Neuronal stem cell (in vitro differentiated cells): ENCODE measurements at regions not wholly inside any gene's neighbourhood (a gene's known extent, or its start where the extent isn't known, plus 50 kb on each side); places are given as distances from the start of the nearest gene placed in this dataset.

Experiments
- DNase-seq: peaks from one replicate; pipeline ENCODE4 v3.0.0-alpha.2; 2013; ENCODE audit warnings: low spot score
- H2AFZ ChIP-seq: one replicate; pipeline ENCODE4 v1.6.1; 2013; ENCODE audit warnings: mild to moderate bottlenecking, low read length, inconsistent platforms
- H2AK5ac ChIP-seq: 2 replicates; pipeline ENCODE4 v1.6.1; 2013; ENCODE audit warnings: low read depth, mild to moderate bottlenecking, inconsistent platforms, low read length, moderate library complexity, mixed read lengths
- H2BK120ac ChIP-seq: 2 replicates; pipeline ENCODE4 v1.6.1; 2013; ENCODE audit warnings: low read depth, mild to moderate bottlenecking, inconsistent platforms, low read length, moderate library complexity, mixed read lengths
- H2BK12ac ChIP-seq: one replicate; pipeline ENCODE4 v1.6.1; 2013; ENCODE audit warnings: low read length, inconsistent platforms
- H2BK15ac ChIP-seq: 2 replicates; pipeline ENCODE4 v1.6.1; 2013; ENCODE audit warnings: mild to moderate bottlenecking, low read length, inconsistent platforms, mixed read lengths
- H2BK5ac ChIP-seq: one replicate; pipeline ENCODE4 v1.6.1; 2013; ENCODE audit warnings: inconsistent platforms, mild to moderate bottlenecking, low read length, moderate library complexity
- H3K14ac ChIP-seq: one replicate; pipeline ENCODE4 v1.6.1; 2013; ENCODE audit warnings: low read length, inconsistent platforms
- H3K18ac ChIP-seq: 2 replicates; pipeline ENCODE4 v1.6.1; 2013; ENCODE audit warnings: low read length, inconsistent platforms
- H3K23ac ChIP-seq: 2 replicates; pipeline ENCODE4 v1.6.1; 2013; ENCODE audit warnings: low read depth, mild to moderate bottlenecking, mixed read lengths, low read length, inconsistent platforms; ENCODE audit not compliant: poor library complexity
- H3K27ac ChIP-seq: replicated peaks from 3 replicates; pipeline ENCODE4 v1.5.1; 2013; ENCODE audit warnings: low read length, inconsistent platforms
- H3K27me3 ChIP-seq, 3 experiments: 2 replicates each; pipeline ENCODE4 v1.6.1; 2013; ENCODE audit warnings: low read length in 3 of 3, mild to moderate bottlenecking in 2 of 3, inconsistent platforms in 1 of 3, low read depth in 1 of 3, mixed read lengths in 1 of 3, moderate library complexity in 1 of 3; ENCODE audit not compliant: control insufficient read depth in 3 of 3, insufficient read depth in 3 of 3
- H3K36me3 ChIP-seq, 2 donors: replicated peaks in 1 of 2; 2 replicates each; pipeline ENCODE4 v1.6.1; 2013; ENCODE audit warnings: low read length in 2 of 2; ENCODE audit not compliant: control insufficient read depth in 2 of 2, insufficient read depth in 2 of 2
- H3K4ac ChIP-seq: 2 replicates; pipeline ENCODE4 v1.6.1; 2013; ENCODE audit warnings: inconsistent platforms, mild to moderate bottlenecking, low read length, moderate library complexity
- H3K4me1 ChIP-seq, 2 donors: 1 replicate in 1 of 2; 2 replicates in 1 of 2; pipeline ENCODE4 v1.6.1; 2013; ENCODE audit warnings: low read length in 2 of 2, low read depth in 1 of 2; ENCODE audit not compliant: control insufficient read depth in 2 of 2, insufficient read depth in 1 of 2
- H3K4me2 ChIP-seq: one replicate; pipeline ENCODE4 v1.6.1; 2013; ENCODE audit warnings: mild to moderate bottlenecking, low read length, inconsistent platforms; ENCODE audit not compliant: insufficient read depth, poor library complexity, severe bottlenecking
- H3K4me3 ChIP-seq, 2 donors: 2 replicates each; pipeline ENCODE4 v1.5.1; 2013; ENCODE audit warnings: low read length in 2 of 2, mild to moderate bottlenecking in 2 of 2, inconsistent platforms in 1 of 2, moderate library complexity in 1 of 2
- H3K79me1 ChIP-seq: one replicate; pipeline ENCODE4 v1.6.1; 2013; ENCODE audit warnings: low read depth, mild to moderate bottlenecking, inconsistent platforms, low read length, moderate library complexity
- H3K9ac ChIP-seq: one replicate; pipeline ENCODE4 v1.6.1; 2013; ENCODE audit warnings: mild to moderate bottlenecking, low read depth, low read length, inconsistent platforms; ENCODE audit not compliant: poor library complexity
- H3K9me3 ChIP-seq, 2 donors: replicated peaks in 1 of 2; 2 replicates each; pipeline versions ENCODE3 to v1.6.1; 2013; ENCODE audit warnings: low read length in 2 of 2, mild to moderate bottlenecking in 2 of 2, inconsistent platforms in 1 of 2, low read depth in 1 of 2, mixed read lengths in 1 of 2, moderate library complexity in 1 of 2; ENCODE audit not compliant: control insufficient read depth in 2 of 2, insufficient read depth in 1 of 2
- H4K8ac ChIP-seq: one replicate; pipeline ENCODE4 v1.6.1; 2013; ENCODE audit warnings: low read depth, mild to moderate bottlenecking, inconsistent platforms, low read length, moderate library complexity
- H4K91ac ChIP-seq: one replicate; pipeline ENCODE4 v1.6.1; 2013; ENCODE audit warnings: low read length, low read depth, mild to moderate bottlenecking, inconsistent platforms; ENCODE audit not compliant: poor library complexity
- WGBS, 2 donors: extraction: QIAGEN DNeasy Blood & Tissue Kit; methylation state at CpG; one replicate each; pipeline ENCODE4 v1.1.7; 2013; ENCODE audit warnings: missing lambda C conversion rate in 2 of 2, mixed read lengths in 1 of 2; ENCODE audit not compliant: insufficient read length in 2 of 2, insufficient replicate concordance in 1 of 2; ENCODE audit errors: extremely low coverage in 2 of 2; 5-methylcytosine and 5-hydroxymethylcytosine counted together

DNA sequence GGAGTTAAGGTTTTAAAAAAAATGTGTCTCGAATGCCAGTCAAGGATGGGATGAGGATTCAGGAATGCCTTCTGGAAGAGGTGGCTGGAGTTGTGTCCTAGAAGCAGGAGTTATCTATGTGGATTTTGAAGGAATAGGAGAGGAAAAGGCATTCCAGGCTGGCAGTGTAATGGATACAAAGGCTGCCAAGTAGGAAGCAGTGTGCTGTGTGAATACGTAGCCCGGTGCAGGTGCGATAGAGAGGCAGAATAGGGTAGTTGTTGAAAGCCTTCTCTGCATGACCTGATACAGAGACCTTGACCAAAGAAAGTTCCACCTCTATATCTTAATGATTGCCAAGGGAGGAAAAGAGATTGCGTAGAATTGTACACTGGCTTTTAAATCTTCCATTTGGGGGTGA lies 128.1 kb upstream of the ITGB1 start:
- Histone ChIP-seq H2BK15ac (no peak overlapping the region), H4K8ac (no peak overlapping the region), H2BK12ac (no peak overlapping the region), H2BK120ac (no peak overlapping the region), H3K18ac (no peak overlapping the region), H3K4ac (no peak overlapping the region), H3K4me2 (no peak overlapping the region), H3K79me1 (no peaks in the 10 kb centered on the region), H3K14ac (no peak overlapping the region), H3K36me3 (no peaks in the 10 kb centered on the region), H2AFZ (no peak overlapping the region), H3K27me3 (peaks cover 0 to 4% (median 0%) of the 10 kb centered on the region in 3 experiments), H4K91ac (no peak overlapping the region), H3K4me1 (peaks cover 0 to 3% of the 10 kb centered on the region in 2 donors), H3K23ac (no peak overlapping the region), H3K27ac (no peak overlapping the region), H2AK5ac (no peak overlapping the region), H3K4me3 (no peak overlapping the region), H3K9ac (no peak overlapping the region), H3K9me3 (no peaks in the 10 kb centered on the region), H2BK5ac (no peak overlapping the region)
- no peak for DNase-seq
- WGBS, 2 donors = no CpG with 5 or more reads among the region's 5 CpGs

DNA sequence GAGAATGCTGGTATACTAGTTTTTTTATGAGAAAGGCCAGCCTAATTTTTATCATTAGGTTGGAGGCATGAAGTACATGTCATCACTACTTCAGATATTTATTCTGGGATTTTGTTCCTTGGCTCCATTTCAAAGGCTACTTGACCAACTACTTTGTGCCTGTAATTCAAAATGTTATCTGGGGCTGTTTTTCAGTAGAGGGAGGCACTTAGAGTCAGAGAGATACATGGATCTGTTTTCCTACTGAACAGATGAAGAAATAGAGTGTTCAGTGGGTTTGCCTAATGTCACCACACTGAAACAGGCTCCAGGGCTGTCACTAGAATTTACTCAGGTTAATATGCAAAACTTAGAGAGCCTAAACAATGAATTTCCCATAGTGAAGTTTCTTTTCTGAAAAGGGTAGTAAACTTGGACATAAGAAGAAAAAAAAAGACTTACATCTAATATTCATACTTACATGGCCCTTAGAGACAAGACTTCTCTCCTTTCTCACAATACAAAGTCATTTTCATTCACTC lies 127.3 kb upstream of the ITGB1 start:
- Histone ChIP-seq H3K23ac (no peak overlapping the region), H4K8ac (no peak overlapping the region), H3K27me3 (peaks cover 0 to 4% (median 0%) of the 10 kb centered on the region in 3 experiments), H3K4ac (no peak overlapping the region), H2AK5ac (no peak overlapping the region), H3K14ac (no peak overlapping the region), H2BK5ac (no peak overlapping the region), H2BK120ac (no peak overlapping the region), H3K18ac (no peak overlapping the region), H2BK12ac (no peak overlapping the region), H3K27ac (no peak overlapping the region), H2AFZ (no peak overlapping the region), H4K91ac (no peak overlapping the region), H3K4me1 (peaks cover 0 to 3% of the 10 kb centered on the region in 2 donors), H3K9ac (no peak overlapping the region), H3K9me3 (no peaks in the 10 kb centered on the region), H3K79me1 (no peaks in the 10 kb centered on the region), H3K4me2 (no peak overlapping the region), H3K4me3 (no peak overlapping the region), H2BK15ac (no peak overlapping the region), H3K36me3 (no peaks in the 10 kb centered on the region)
- no peak for DNase-seq

DNA sequence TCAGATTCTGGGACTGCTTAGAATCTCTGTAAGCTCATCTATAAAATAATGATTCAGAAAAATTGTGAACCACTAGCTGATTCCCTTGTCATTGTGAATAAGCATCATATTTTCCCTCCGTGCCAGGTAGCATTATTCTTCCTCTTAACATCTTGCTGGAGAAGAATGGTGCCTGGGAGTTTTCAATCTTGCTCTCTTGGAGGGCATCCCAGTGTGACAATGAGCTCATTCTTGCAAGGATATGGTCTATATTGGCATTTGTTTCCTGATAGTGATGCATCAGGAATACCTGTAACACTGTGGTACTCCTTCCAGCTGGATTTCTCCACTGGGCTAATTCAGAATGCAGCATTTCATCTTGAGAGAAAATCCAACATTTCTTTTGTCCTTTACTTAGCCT lies 126.4 kb upstream of the ITGB1 start:
- Histone ChIP-seq H3K79me1 (no peaks in the 10 kb centered on the region), H3K27me3 (no peaks in the 10 kb centered on the region), H3K9me3 (no peaks in the 10 kb centered on the region), H3K36me3 (no peaks in the 10 kb centered on the region), H3K4me3 (no peak overlapping the region), H2BK120ac (no peak overlapping the region), H3K14ac (no peak overlapping the region), H3K9ac (no peak overlapping the region), H2AK5ac (no peak overlapping the region), H3K4me1 (peaks cover 0 to 3% of the 10 kb centered on the region in 2 donors), H3K4me2 (no peak overlapping the region), H2AFZ (no peak overlapping the region), H2BK5ac (no peak overlapping the region), H4K91ac (no peak overlapping the region), H3K27ac (no peak overlapping the region), H2BK12ac (no peak overlapping the region), H3K18ac (no peak overlapping the region), H4K8ac (no peak overlapping the region), H3K4ac (no peak overlapping the region), H3K23ac (no peak overlapping the region), H2BK15ac (no peak overlapping the region)
- WGBS, 2 donors = no CpG with 5 or more reads among the region's 1 CpG
- DNase-seq = no peak

DNA sequence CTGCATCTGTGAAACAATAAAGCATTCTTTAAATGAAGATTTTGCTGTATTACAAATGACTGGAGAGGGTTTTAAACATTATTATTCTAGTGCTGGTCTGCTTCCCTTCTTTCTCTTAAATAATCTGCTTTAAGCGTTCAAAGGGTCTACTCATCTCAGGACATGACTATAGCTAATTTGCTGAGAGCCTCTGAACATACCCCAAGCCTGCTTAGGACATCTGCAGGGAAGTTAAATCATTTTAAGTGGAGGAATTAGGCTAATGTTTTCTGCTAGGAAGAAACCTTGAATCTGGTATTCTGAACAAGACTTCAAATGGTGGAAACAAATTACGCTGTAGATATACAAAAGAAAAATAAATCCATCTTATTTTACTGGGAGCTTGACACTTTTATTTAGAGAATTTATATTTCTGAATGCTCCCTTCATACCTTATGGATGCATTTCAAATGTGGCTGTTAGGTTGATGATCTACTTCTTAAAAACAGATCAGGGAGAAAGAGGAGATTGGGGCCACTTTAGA lies 124.4 kb upstream of the ITGB1 start:
- H3K14ac ChIP-seq = no peak overlapping the region
- H2BK15ac ChIP-seq = no peak overlapping the region
- H3K9me3 ChIP-seq = peaks cover 0 to 5% of the 10 kb centered on the region in 2 donors
- no peak overlapping the region for H3K4ac ChIP-seq
- H4K8ac ChIP-seq = no peak overlapping the region
- no peak overlapping the region for H2AK5ac ChIP-seq
- no peak overlapping the region for H4K91ac ChIP-seq
- no peak overlapping the region for H2BK5ac ChIP-seq
- H2BK12ac ChIP-seq = no peak overlapping the region
- peaks cover 0 to 3% of the 10 kb centered on the region in 2 donors for H3K4me1 ChIP-seq
- DNase-seq = no peak
- H3K18ac ChIP-seq = no peak overlapping the region
- no peaks in the 10 kb centered on the region for H3K36me3 ChIP-seq
- H3K27me3 ChIP-seq = no peaks in the 10 kb centered on the region
- H3K4me2 ChIP-seq = no peak overlapping the region
- no peak overlapping the region for H3K23ac ChIP-seq
- no CpG with 5 or more reads among the region's 2 CpGs for WGBS, 2 donors
- H3K79me1 ChIP-seq = no peaks in the 10 kb centered on the region
- H3K9ac ChIP-seq = no peak overlapping the region
- no peak overlapping the region for H3K27ac ChIP-seq
- no peak overlapping the region for H3K4me3 ChIP-seq
- H2BK120ac ChIP-seq = no peak overlapping the region
- H2AFZ ChIP-seq = no peak overlapping the region
